NCI-H1092 (cell line): ENCODE measurements at regions not wholly inside any gene's neighbourhood (a gene's known extent, or its start where the extent isn't known, plus 50 kb on each side); places are given as distances from the start of the nearest gene placed in this dataset.
"Not testable (repeated sequence)": the region's sequence is repeated elsewhere in the genome, so short reads cannot be mapped to it uniquely, and the experiment has no call there.

Source experiments
- DNase-seq: peaks from one replicate; lab custom pipeline; 2025; lab: John Stamatoyannopoulos, UW

- no peak for DNase-seq
Measured at GRCh38 chr10:63783882-63784281, 262.7 kb downstream of the REEP3 start.

- DNase-seq = no peak
Measured at GRCh38 chr10:63788152-63788821, 267.1 kb downstream of the REEP3 start.

- no peak for DNase-seq
Measured at GRCh38 chr10:63795094-63795860, 274.1 kb downstream of the REEP3 start.

- DNase-seq = no peak
Measured at GRCh38 chr10:63798599-63799498, 277.6 kb downstream of the REEP3 start.

- DNase-seq = no peak
Measured at GRCh38 chr10:63799521-63800300, 278.5 kb downstream of the REEP3 start.

- no peak for DNase-seq
Measured at GRCh38 chr10:63801166-63801565, 280.0 kb downstream of the REEP3 start.

GRCh38 chr10:63806330-63806729, 285.1 kb downstream of the REEP3 start:
- DNase-seq = no peak

- no peak for DNase-seq
Measured at GRCh38 chr10:63812501-63812900, 291.3 kb downstream of the REEP3 start.

- peak; percentile 0 for DNase-seq
Measured at GRCh38 chr10:63819753-63820329, 298.6 kb downstream of the REEP3 start.

GRCh38 chr10:63822496-63822895, 301.3 kb downstream of the REEP3 start:
- no peak for DNase-seq

- DNase-seq = no peak
Measured at GRCh38 chr10:63825111-63825510, 303.9 kb downstream of the REEP3 start.

- no peak for DNase-seq
Measured at GRCh38 chr10:63825766-63826165, 304.6 kb downstream of the REEP3 start.

GRCh38 chr10:63827018-63827417, 305.8 kb downstream of the REEP3 start:
- DNase-seq = not testable (repeated sequence)

- DNase-seq = no peak
Measured at GRCh38 chr10:63829020-63829419, 307.8 kb downstream of the REEP3 start.

GRCh38 chr10:63829573-63830149, 308.5 kb downstream of the REEP3 start:
- no peak for DNase-seq

GRCh38 chr10:63832686-63833085, 311.5 kb downstream of the REEP3 start:
- no peak for DNase-seq

- no peak for DNase-seq
Measured at GRCh38 chr10:63833411-63834060, 312.3 kb downstream of the REEP3 start.

- DNase-seq = no peak
Measured at GRCh38 chr10:63836666-63837442, 315.7 kb downstream of the REEP3 start.

GRCh38 chr10:63841761-63842160, 320.6 kb downstream of the REEP3 start:
- no peak for DNase-seq

- no peak for DNase-seq
Measured at GRCh38 chr10:63843107-63843506, 321.9 kb downstream of the REEP3 start.
